NCI-H82 (cell line): ENCODE measurements at regions not wholly inside any gene's neighbourhood (a gene's known extent, or its start where the extent isn't known, plus 50 kb on each side); places are given as distances from the start of the nearest gene placed in this dataset.
"Not testable (repeated sequence)": the region's sequence is repeated elsewhere in the genome, so short reads cannot be mapped to it uniquely, and the experiment has no call there.

ENCODE experiments used
- DNase-seq: peaks from one replicate; lab custom pipeline; 2025; lab: John Stamatoyannopoulos, UW

GRCh38 chr17:13659051-13659450 is 57.3 kb upstream of the HS3ST3A1 start:
- not testable (repeated sequence) for DNase-seq

GRCh38 chr17:13665872-13666635 is 64.3 kb upstream of the HS3ST3A1 start:
- DNase-seq, result no peak

GRCh38 chr17:13671341-13671740 is 69.6 kb upstream of the HS3ST3A1 start:
- no peak for DNase-seq

GRCh38 chr17:13671771-13672170 is 70.0 kb upstream of the HS3ST3A1 start:
- no peak for DNase-seq

- no peak for DNase-seq
Observed at GRCh38 chr17:13678361-13678760, 76.6 kb upstream of the HS3ST3A1 start.

GRCh38 chr17:13678841-13679240 is 77.1 kb upstream of the HS3ST3A1 start:
- no peak for DNase-seq

GRCh38 chr17:13688716-13689115 is 87.0 kb upstream of the HS3ST3A1 start:
- no peak for DNase-seq

- no peak for DNase-seq
Observed at GRCh38 chr17:13690806-13691205, 89.1 kb upstream of the HS3ST3A1 start.

GRCh38 chr17:13694934-13695333 is 93.2 kb upstream of the HS3ST3A1 start:
- no peak for DNase-seq

GRCh38 chr17:13698832-13699231 is 97.1 kb upstream of the HS3ST3A1 start:
- DNase-seq, result peak; percentile 54

- DNase-seq, result no peak
Observed at GRCh38 chr17:13699261-13699660, 97.5 kb upstream of the HS3ST3A1 start.

GRCh38 chr17:13702266-13702665 is 100.5 kb upstream of the HS3ST3A1 start:
- DNase-seq, result no peak

- no peak for DNase-seq
Observed at GRCh38 chr17:13704333-13704732, 102.6 kb upstream of the HS3ST3A1 start.

- DNase-seq, result no peak
Observed at GRCh38 chr17:13705221-13705620, 103.5 kb upstream of the HS3ST3A1 start.

GRCh38 chr17:13721705-13722104 is 120.0 kb upstream of the HS3ST3A1 start:
- DNase-seq, result no peak

GRCh38 chr17:13725288-13725990 is 123.7 kb upstream of the HS3ST3A1 start:
- DNase-seq, result no peak

- no peak for DNase-seq
Observed at GRCh38 chr17:13727441-13728171, 125.9 kb upstream of the HS3ST3A1 start.

GRCh38 chr17:13728781-13729180 is 127.1 kb upstream of the HS3ST3A1 start:
- DNase-seq, result no peak

- no peak for DNase-seq
Observed at GRCh38 chr17:13729466-13730134, 127.9 kb upstream of the HS3ST3A1 start.

GRCh38 chr17:13734880-13735279 is 133.2 kb upstream of the HS3ST3A1 start:
- DNase-seq, result no peak

GRCh38 chr17:13735444-13735843 is 133.7 kb upstream of the HS3ST3A1 start:
- no peak for DNase-seq

GRCh38 chr17:13735861-13736260 is 134.1 kb upstream of the HS3ST3A1 start:
- peak; percentile 93 for DNase-seq
